Endothelial cell of umbilical vein (primary cell): ENCODE measurements at regions not wholly inside any gene's neighbourhood (a gene's known extent, or its start where the extent isn't known, plus 50 kb on each side); places are given as distances from the start of the nearest gene placed in this dataset.

Experiments used
- BruUV-seq: library from RNA; stranded (reverse); fragments of 400-500 nt; replicated peaks from 2 replicates; lab custom pipeline; 2021; lab: Mats Ljungman, UMichigan
- CTCF ChIA-PET: fragments of 300-600, 350-600 bp; sonication (Branson Sonifier 250); formaldehyde crosslinking; loops from one replicate; lab custom pipeline; 2021; ENCODE audit warnings: antibody characterized with exemption, inconsistent platforms; lab: Charles Lee
- POLR2A ChIA-PET: fragments of 300-600, 350-600 bp; sonication (Branson Sonifier 250); formaldehyde crosslinking; loops from one replicate; lab custom pipeline; 2021; ENCODE audit warnings: antibody characterized with exemption, inconsistent platforms; lab: Charles Lee
- DNase-seq: peaks from one replicate; pipeline ENCODE4 v3.0.0-alpha.2; 2011; ENCODE audit warnings: low read depth, low spot score
- FAIRE-seq: peaks from 2 replicates; lab custom pipeline; 2011; peaks lifted over from hg19 to GRCh38; lab: Jason Lieb, UNC
- H2AFZ ChIP-seq: 2 replicates; pipeline ENCODE4 v1.6.0; 2012; ENCODE audit warnings: low read depth, low read length, control low read depth, inconsistent platforms
- H3K27ac ChIP-seq: 2 replicates; pipeline ENCODE4 v1.5.1; 2011; ENCODE audit warnings: low read depth, mild to moderate bottlenecking, control low read depth, low read length, moderate library complexity; ENCODE audit not compliant: insufficient read depth
- H3K27me3 ChIP-seq, 2 experiments: 2 replicates each; pipeline versions ENCODE4 v1.6.0 to v1.6.1; 2011; ENCODE audit warnings: low read length in 2 of 2, mixed read lengths in 1 of 2; ENCODE audit not compliant: control insufficient read depth in 2 of 2, insufficient read depth in 2 of 2
- H3K36me3 ChIP-seq, 2 experiments: 2 replicates in 1 of 2; 3 replicates in 1 of 2; pipeline ENCODE4 v1.5.1; 2011; ENCODE audit warnings: low read length in 2 of 2, mild to moderate bottlenecking in 1 of 2, moderate library complexity in 1 of 2; ENCODE audit not compliant: control insufficient read depth in 2 of 2, insufficient read depth in 2 of 2; ENCODE audit errors: extremely low read depth in 1 of 2
- H3K4me1 ChIP-seq: 3 replicates; pipeline ENCODE4 v1.5.1; 2011; ENCODE audit warnings: mild to moderate bottlenecking, low read length; ENCODE audit not compliant: control insufficient read depth, insufficient read depth; ENCODE audit errors: extremely low read depth
- H3K4me2 ChIP-seq: 2 replicates; pipeline ENCODE4 v1.6.1; 2011; ENCODE audit warnings: low read length, control low read depth, mixed read lengths; ENCODE audit not compliant: insufficient read depth
- H3K4me3 ChIP-seq, 3 experiments: fragments of 200-600 bp in 1 of 3; sonication (generic), shearing (Covaris generic) in 1 of 3; replicated peaks in 1 of 3; 2 replicates each; pipeline ENCODE4 v1.5.1; 2011 to 2016; ENCODE audit warnings: control low read depth in 3 of 3, low read length in 3 of 3, mild to moderate bottlenecking in 2 of 3, inconsistent platforms in 1 of 3, low read depth in 1 of 3, moderate library complexity in 1 of 3; ENCODE audit not compliant: insufficient read depth in 1 of 3
- H3K79me2 ChIP-seq: 2 replicates; pipeline ENCODE4 v1.6.0; 2012; ENCODE audit warnings: low read length, inconsistent platforms; ENCODE audit not compliant: control insufficient read depth, insufficient read depth
- H3K9ac ChIP-seq: replicated peaks from 2 replicates; pipeline ENCODE3; 2011; ENCODE audit warnings: low read length, control low read depth; ENCODE audit not compliant: insufficient read depth; ENCODE audit errors: extremely low read depth
- H3K9me1 ChIP-seq: replicated peaks from 3 replicates; pipeline ENCODE4 v1.6.0; 2011; ENCODE audit warnings: mild to moderate bottlenecking, low read length; ENCODE audit not compliant: control insufficient read depth, insufficient read depth; ENCODE audit errors: extremely low read depth
- H3K9me3 ChIP-seq: replicated peaks from 2 replicates; pipeline ENCODE4 v1.5.1; 2012; ENCODE audit warnings: low read length, inconsistent platforms; ENCODE audit not compliant: control insufficient read depth, insufficient read depth
- H4K20me1 ChIP-seq: replicated peaks from 2 replicates; pipeline ENCODE3; 2011; ENCODE audit warnings: mild to moderate bottlenecking, low read length; ENCODE audit not compliant: control insufficient read depth, insufficient read depth; ENCODE audit errors: extremely low read depth
- EZH2 ChIP-seq: IDR thresholded peaks from 2 replicates; pipeline ENCODE4 v1.6.1; 2012; ENCODE audit warnings: borderline replicate concordance, low read depth, mild to moderate bottlenecking, moderate library complexity, low read length, inconsistent platforms; ENCODE audit not compliant: severe bottlenecking
- FOS ChIP-seq: IDR thresholded peaks from 2 replicates; pipeline ENCODE4 v1.6.1; 2011; ENCODE audit warnings: mild to moderate bottlenecking, low read length, moderate library complexity, borderline replicate concordance; ENCODE audit not compliant: insufficient read depth
- GATA2 ChIP-seq: IDR thresholded peaks from 2 replicates; pipeline ENCODE4 v1.7.0; 2011; ENCODE audit warnings: low read depth, mild to moderate bottlenecking, moderate library complexity, mixed read lengths, low read length; ENCODE audit not compliant: insufficient read length, insufficient read depth
- JUN ChIP-seq: IDR thresholded peaks from 2 replicates; pipeline ENCODE4 v1.6.1; 2011; ENCODE audit warnings: borderline replicate concordance, low read depth; ENCODE audit not compliant: insufficient read length, insufficient read depth
- MYC ChIP-seq: IDR thresholded peaks from one replicate; pipeline ENCODE4 v1.6.1; 2011; ENCODE audit warnings: mild to moderate bottlenecking, low read depth, low read length
- POLR2A ChIP-seq: IDR thresholded peaks from 2 replicates; pipeline ENCODE4 v1.6.1; 2012; ENCODE audit warnings: low read depth, mild to moderate bottlenecking, control low read depth, low read length
- POLR2AphosphoS5 ChIP-seq: IDR thresholded peaks from 2 replicates; pipeline ENCODE4 v1.6.1; 2012; ENCODE audit warnings: low read depth, mild to moderate bottlenecking, control low read depth, low read length, moderate library complexity; ENCODE audit not compliant: insufficient read depth
- dilution Hi-C: fragments of 300-500 bp; cut with MboI; formaldehyde crosslinking; loops from one replicate; pipeline ENCODE4 v1.15.0; 2019; ENCODE audit warnings: low sequenced_read_pairs; ENCODE audit not compliant: extremely low pct_ligation_motif_present
- intact Hi-C: fragments of 100-400 bp; cut with micrococcal nuclease; formaldehyde crosslinking; loops from one replicate; pipeline ENCODE4 v1.10.0; 2022
- TF ChIP-seq, protein P1 (sequence below): IDR thresholded peaks from 2 replicates; pipeline ENCODE4 v1.6.1; 2011; ENCODE audit not compliant: insufficient read depth, insufficient read length
- TF ChIP-seq, protein P2 (sequence below), 2 donors: IDR thresholded peaks; 1 replicate in 1 of 2; 2 replicates in 1 of 2; pipeline ENCODE4 v1.5.1; 2011; ENCODE audit warnings: low read length in 2 of 2, mild to moderate bottlenecking in 2 of 2, moderate library complexity in 2 of 2, control low read depth in 1 of 2, inconsistent platforms in 1 of 2, low read depth in 1 of 2; ENCODE audit not compliant: insufficient read depth in 1 of 2; ENCODE audit errors: extremely low read depth in 1 of 2

DNA sequence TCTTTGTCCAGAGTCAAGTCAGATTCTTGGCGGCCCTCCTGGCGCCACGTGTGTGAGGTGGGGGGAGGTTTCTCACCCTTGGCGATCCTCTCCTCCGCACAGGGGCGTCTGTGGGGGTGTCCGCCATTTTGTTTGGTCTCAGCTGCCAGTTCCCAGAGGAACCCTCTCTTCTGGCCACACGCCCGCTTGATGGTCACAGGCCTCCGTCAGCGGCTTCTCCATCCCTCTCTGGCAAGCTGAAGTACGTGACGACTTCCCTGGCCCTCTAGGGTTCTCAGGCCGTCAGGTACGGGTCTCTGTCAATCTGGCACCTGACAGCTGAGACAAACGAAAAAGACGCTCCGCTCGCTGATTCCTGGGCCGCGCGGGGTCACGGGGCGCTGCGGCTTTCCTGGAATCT lies 272.6 kb downstream of the TRIML1 start:
- Histone ChIP-seq H3K36me3 (no peaks in the 10 kb centered on the region), H3K4me3 (no peak overlapping the region), H4K20me1 (no peaks in the 10 kb centered on the region), H3K4me1 (no peaks in the 10 kb centered on the region), H2AFZ (no peak overlapping the region), H3K9me3 (peaks cover 2% of the 10 kb centered on the region), H3K9ac (no peak overlapping the region), H3K27ac (no peak overlapping the region), H3K27me3 (no peaks in the 10 kb centered on the region), H3K9me1 (no peaks in the 10 kb centered on the region), H3K79me2 (no peaks in the 10 kb centered on the region), H3K4me2 (no peak overlapping the region)
- POLR2A ChIA-PET, result no interaction called here
- intact Hi-C loops (no loop called here), dilution Hi-C loops (no loop called here)
- no peak for FAIRE-seq
- CTCF ChIA-PET, result no interaction called here
- no TSS peak for BruUV-seq
- TF ChIP-seq POLR2A, result no peak
- TF ChIP-seq POLR2AphosphoS5, result no peak
- no peak for TF ChIP-seq JUN
- TF ChIP-seq, protein P1, sequence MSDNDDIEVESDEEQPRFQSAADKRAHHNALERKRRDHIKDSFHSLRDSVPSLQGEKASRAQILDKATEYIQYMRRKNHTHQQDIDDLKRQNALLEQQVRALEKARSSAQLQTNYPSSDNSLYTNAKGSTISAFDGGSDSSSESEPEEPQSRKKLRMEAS, result no peak
- TF ChIP-seq EZH2, result no peak
- TF ChIP-seq, protein P2, sequence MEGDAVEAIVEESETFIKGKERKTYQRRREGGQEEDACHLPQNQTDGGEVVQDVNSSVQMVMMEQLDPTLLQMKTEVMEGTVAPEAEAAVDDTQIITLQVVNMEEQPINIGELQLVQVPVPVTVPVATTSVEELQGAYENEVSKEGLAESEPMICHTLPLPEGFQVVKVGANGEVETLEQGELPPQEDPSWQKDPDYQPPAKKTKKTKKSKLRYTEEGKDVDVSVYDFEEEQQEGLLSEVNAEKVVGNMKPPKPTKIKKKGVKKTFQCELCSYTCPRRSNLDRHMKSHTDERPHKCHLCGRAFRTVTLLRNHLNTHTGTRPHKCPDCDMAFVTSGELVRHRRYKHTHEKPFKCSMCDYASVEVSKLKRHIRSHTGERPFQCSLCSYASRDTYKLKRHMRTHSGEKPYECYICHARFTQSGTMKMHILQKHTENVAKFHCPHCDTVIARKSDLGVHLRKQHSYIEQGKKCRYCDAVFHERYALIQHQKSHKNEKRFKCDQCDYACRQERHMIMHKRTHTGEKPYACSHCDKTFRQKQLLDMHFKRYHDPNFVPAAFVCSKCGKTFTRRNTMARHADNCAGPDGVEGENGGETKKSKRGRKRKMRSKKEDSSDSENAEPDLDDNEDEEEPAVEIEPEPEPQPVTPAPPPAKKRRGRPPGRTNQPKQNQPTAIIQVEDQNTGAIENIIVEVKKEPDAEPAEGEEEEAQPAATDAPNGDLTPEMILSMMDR (IDR thresholded peaks at IDR 0.05; ENCODE audit: extremely low read depth in 1 of 2, insufficient read depth in 1 of 2, low read depth in 1 of 2, low read length in 2 of 2), result no peak
- TF ChIP-seq MYC, result no peak
- TF ChIP-seq FOS, result no peak
- no peak for TF ChIP-seq GATA2
- no peak for DNase-seq
